ENCODE measurements at regions not wholly inside any gene's neighbourhood (a gene's known extent, or its start where the extent isn't known, plus 50 kb on each side); places are given as distances from the start of the nearest gene placed in this dataset.

DNA sequence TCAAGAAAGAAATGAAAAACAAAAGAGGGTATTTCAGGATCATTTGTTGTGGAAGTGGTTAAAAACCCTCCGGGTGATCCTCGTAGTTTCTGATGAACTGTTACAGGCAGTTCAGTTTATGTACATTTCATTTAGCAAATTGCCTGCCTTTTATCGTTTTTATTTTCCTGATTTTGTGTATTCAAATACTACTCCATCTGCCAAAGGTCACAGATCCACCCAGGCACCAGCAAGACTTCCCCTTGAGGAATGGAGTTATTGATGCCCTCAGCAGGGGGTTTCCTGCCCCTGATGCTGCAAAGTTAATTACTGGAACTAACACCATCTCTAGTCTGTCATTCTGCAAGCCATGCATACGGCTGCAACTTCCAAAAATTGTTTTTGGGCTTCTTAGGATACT lies 641.9 kb downstream of the SLC4A3 start:
- no peak for TF ChIP-seq EZH2 (IDR thresholded peaks at IDR 0.05; ENCODE audit: insufficient read depth, low read length)
- TF ChIP-seq, protein P1, sequence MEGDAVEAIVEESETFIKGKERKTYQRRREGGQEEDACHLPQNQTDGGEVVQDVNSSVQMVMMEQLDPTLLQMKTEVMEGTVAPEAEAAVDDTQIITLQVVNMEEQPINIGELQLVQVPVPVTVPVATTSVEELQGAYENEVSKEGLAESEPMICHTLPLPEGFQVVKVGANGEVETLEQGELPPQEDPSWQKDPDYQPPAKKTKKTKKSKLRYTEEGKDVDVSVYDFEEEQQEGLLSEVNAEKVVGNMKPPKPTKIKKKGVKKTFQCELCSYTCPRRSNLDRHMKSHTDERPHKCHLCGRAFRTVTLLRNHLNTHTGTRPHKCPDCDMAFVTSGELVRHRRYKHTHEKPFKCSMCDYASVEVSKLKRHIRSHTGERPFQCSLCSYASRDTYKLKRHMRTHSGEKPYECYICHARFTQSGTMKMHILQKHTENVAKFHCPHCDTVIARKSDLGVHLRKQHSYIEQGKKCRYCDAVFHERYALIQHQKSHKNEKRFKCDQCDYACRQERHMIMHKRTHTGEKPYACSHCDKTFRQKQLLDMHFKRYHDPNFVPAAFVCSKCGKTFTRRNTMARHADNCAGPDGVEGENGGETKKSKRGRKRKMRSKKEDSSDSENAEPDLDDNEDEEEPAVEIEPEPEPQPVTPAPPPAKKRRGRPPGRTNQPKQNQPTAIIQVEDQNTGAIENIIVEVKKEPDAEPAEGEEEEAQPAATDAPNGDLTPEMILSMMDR (IDR thresholded peaks at IDR 0.05; ENCODE audit: insufficient read depth, low read depth, low read length): no peak
